ENCODE measurements at regions not wholly inside any gene's neighbourhood (a gene's known extent, or its start where the extent isn't known, plus 50 kb on each side); places are given as distances from the start of the nearest gene placed in this dataset.

DNA sequence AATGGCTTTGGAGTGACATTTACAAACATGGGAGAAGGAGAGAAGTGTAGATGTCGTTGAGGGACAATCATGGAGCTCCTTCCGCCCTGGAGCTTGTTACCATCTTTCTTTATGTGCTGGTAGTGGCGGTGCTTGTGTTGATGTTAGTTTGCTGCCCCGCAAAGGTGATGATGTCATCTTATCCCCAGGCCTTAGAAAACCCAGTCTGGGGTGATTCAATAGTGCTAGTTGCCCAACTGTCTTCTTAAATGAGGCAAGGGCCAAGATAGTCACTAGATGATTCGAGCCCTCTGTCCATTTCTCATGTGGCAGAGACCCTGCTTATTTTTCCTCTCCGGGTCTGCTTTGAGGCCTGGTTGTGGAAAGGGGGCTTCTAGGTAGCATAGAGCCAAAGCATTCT, 277.4 kb downstream of the CCSER2 start:
- in situ Hi-C loops (cut with MboI): no loop called here
- no TSS peak for BruUV-seq (replicated peaks)
- ChIA-PET POLR2A (interaction anchor here (0.7 kb wide), 1 partner anchor 369 kb away, joined by 3 read pairs; no protein-coding TSS in a partner anchor), CTCF (ENCODE audit: low intra/inter-chr PET ratio) (interaction anchor here (0.7 kb wide), 1 partner anchor 455 kb away, joined by 3 read pairs; no protein-coding TSS in a partner anchor)
- H3K27ac ChIP-seq (ENCODE audit: extremely low read depth, low read depth, low read length): no peak overlapping the region
- H3K9me3 ChIP-seq (replicated peaks; ENCODE audit: control insufficient read depth, insufficient read depth, low read depth, low read length): no peaks in the 10 kb centered on the region
- no peak overlapping the region for H2AFZ ChIP-seq (ENCODE audit: low read depth, low read length)
- no peaks in the 10 kb centered on the region for H3K36me3 ChIP-seq (ENCODE audit: control insufficient read depth, insufficient read depth, low read length)
- peaks cover 0 to 25% of the 10 kb centered on the region in 2 experiments; a peak in 2 of 5 replicates for H3K27me3 ChIP-seq (ENCODE audit: control insufficient read depth in 2 of 2, insufficient read depth in 2 of 2, low read length in 2 of 2)
- ATAC-seq: no peak
- no peaks in the 10 kb centered on the region for H3K9me1 ChIP-seq (ENCODE audit: control insufficient read depth, insufficient read depth, low read length)
- 3% methylated on average over 6 of the region's 6 CpGs for WGBS (ENCODE audit: insufficient coverage, low coverage, missing lambda C conversion rate)
- H4K20me1 ChIP-seq (replicated peaks; ENCODE audit: control insufficient read depth, insufficient read depth, low read length): no peaks in the 10 kb centered on the region
- H3K9ac ChIP-seq (ENCODE audit: insufficient read depth in 1 of 2, low read depth in 2 of 2, low read length in 2 of 2): no peak overlapping the region
- DNase-seq (ENCODE audit: extremely low read depth in 1 of 4, low spot score in 3 of 4): no peak
- no peak overlapping the region for H3K4me2 ChIP-seq (ENCODE audit: insufficient read depth, low read length)
- TF ChIP-seq JUND (IDR thresholded peaks at IDR 0.05; ENCODE audit: borderline replicate concordance, low read depth, low read length) (no peak), JUND (tag; IDR thresholded peaks at IDR 0.05; ENCODE audit: borderline replicate concordance, low read depth, low read length) (peak; percentile 46; the same call in 1 of the 3 replicates), FOXO4 (CRISPR knock-in tag; IDR thresholded peaks at IDR 0.05) (no peak), NCOA1 (IDR thresholded peaks at IDR 0.05; ENCODE audit: low read depth) (no peak), THRAP3 (IDR thresholded peaks at IDR 0.05; ENCODE audit: borderline replicate concordance) (no peak), CBX2 (IDR thresholded peaks at IDR 0.05; ENCODE audit: insufficient read depth, low read length, poor library complexity, severe bottlenecking) (no peak), ZSCAN29 (IDR thresholded peaks at IDR 0.05) (no peak), RHOXF2B (CRISPR knock-in tag; conservative IDR thresholded peaks at IDR 0.05) (no peak), CEBPG (CRISPR knock-in tag; IDR thresholded peaks at IDR 0.05) (no peak), CEBPG (tag; conservative IDR thresholded peaks at IDR 0.05 in 1 of 2, IDR thresholded peaks at IDR 0.05 in 1 of 2) (peak in 1 of 2 experiments; percentile 36; a peak in 1 of 4 replicates), SIN3A (IDR thresholded peaks at IDR 0.05; ENCODE audit: borderline replicate concordance in 2 of 2, control insufficient read depth in 1 of 2, low read depth in 2 of 2, low read length in 2 of 2) (no peak), CAMTA2 (CRISPR knock-in tag; conservative IDR thresholded peaks at IDR 0.05) (no peak), HDGF (IDR thresholded peaks at IDR 0.05) (no peak)
- TF ChIP-seq, protein P1, sequence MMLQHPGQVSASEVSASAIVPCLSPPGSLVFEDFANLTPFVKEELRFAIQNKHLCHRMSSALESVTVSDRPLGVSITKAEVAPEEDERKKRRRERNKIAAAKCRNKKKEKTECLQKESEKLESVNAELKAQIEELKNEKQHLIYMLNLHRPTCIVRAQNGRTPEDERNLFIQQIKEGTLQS (IDR thresholded peaks at IDR 0.05): peak; percentile 72
- TF ChIP-seq, protein P1 (CRISPR knock-in tag; conservative IDR thresholded peaks at IDR 0.05): no peak
- FAIRE-seq: no peak
- no peaks in the 10 kb centered on the region for H3K79me2 ChIP-seq (ENCODE audit: control insufficient read depth, insufficient read depth, low read length)
- no peak overlapping the region for H3K4me3 ChIP-seq
- H3K4me1 ChIP-seq (replicated peaks in 1 of 2; ENCODE audit: control insufficient read depth in 2 of 2, insufficient read depth in 2 of 2, low read length in 2 of 2): no peaks in the 10 kb centered on the region
- intact Hi-C loops (cut with micrococcal nuclease): no loop called here

Data from K562 (cell line).